ENCODE measurements at regions not wholly inside any gene's neighbourhood (a gene's known extent, or its start where the extent isn't known, plus 50 kb on each side); places are given as distances from the start of the nearest gene placed in this dataset.

GRCh38 chr5:172585114-172585513, 55.9 kb upstream of the NEURL1B start:
- H3K9ac ChIP-seq (ENCODE audit: extremely low read depth, low read length, poor library complexity, severe bottlenecking): no peak overlapping the region
- Mint-ChIP-seq H3K27me3 (ENCODE audit: insufficient read depth) (peaks cover 24% of the 10 kb centered on the region), H3K27ac (no peak overlapping the region), H3K4me3 (no peak overlapping the region), H3K36me3 (ENCODE audit: low read depth) (no peaks in the 10 kb centered on the region), H3K9me3 (no peaks in the 10 kb centered on the region), H3K4me1 (peaks cover 17% of the 10 kb centered on the region)
- no peaks in the 10 kb centered on the region for H3K36me3 ChIP-seq (ENCODE audit: control insufficient read depth, insufficient read depth, low read length)
- no peak overlapping the region for H3K27ac ChIP-seq (ENCODE audit: low read depth, low read length)
- no peak for TF ChIP-seq CTCF (conservative IDR thresholded peaks at IDR 0.05)
- 85 to 93% methylated on average over 5 of the region's 5 CpGs for WGBS, 2 experiments (ENCODE audit: insufficient coverage in 1 of 2, insufficient read length in 1 of 2)
- H3K4me3 ChIP-seq (ENCODE audit: low read length): no peak overlapping the region
- H3K4me1 ChIP-seq (ENCODE audit: control insufficient read depth, insufficient read depth, low read length): peaks cover 3% of the 10 kb centered on the region
- H3K27me3 ChIP-seq (ENCODE audit: control insufficient read depth, insufficient read depth, low read length, poor library complexity, severe bottlenecking): no peaks in the 10 kb centered on the region
- DNase-seq: no peak
- H3K9me3 ChIP-seq (ENCODE audit: control insufficient read depth, low read length): no peaks in the 10 kb centered on the region

- no peak for DNase-seq
- Mint-ChIP-seq H3K4me3 (no peak overlapping the region), H3K27me3 (ENCODE audit: insufficient read depth) (peaks cover 25% of the 10 kb centered on the region), H3K4me1 (peaks cover 17% of the 10 kb centered on the region), H3K27ac (no peak overlapping the region), H3K36me3 (ENCODE audit: low read depth) (no peaks in the 10 kb centered on the region), H3K9me3 (no peaks in the 10 kb centered on the region)
- peaks cover 3% of the 10 kb centered on the region for H3K4me1 ChIP-seq (ENCODE audit: control insufficient read depth, insufficient read depth, low read length)
- WGBS, 2 experiments (ENCODE audit: insufficient coverage in 1 of 2, insufficient read length in 1 of 2): 83 to 87% methylated on average over 8 of the region's 8 CpGs
- no peaks in the 10 kb centered on the region for H3K36me3 ChIP-seq (ENCODE audit: control insufficient read depth, insufficient read depth, low read length)
- no peaks in the 10 kb centered on the region for H3K9me3 ChIP-seq (ENCODE audit: control insufficient read depth, low read length)
- H3K4me3 ChIP-seq (ENCODE audit: low read length): no peak overlapping the region
- TF ChIP-seq CTCF (conservative IDR thresholded peaks at IDR 0.05): no peak
- no peak overlapping the region for H3K27ac ChIP-seq (ENCODE audit: low read depth, low read length)
- H3K9ac ChIP-seq (ENCODE audit: extremely low read depth, low read length, poor library complexity, severe bottlenecking): no peak overlapping the region
- H3K27me3 ChIP-seq (ENCODE audit: control insufficient read depth, insufficient read depth, low read length, poor library complexity, severe bottlenecking): no peaks in the 10 kb centered on the region
Observed at GRCh38 chr5:172584638-172585037, 56.4 kb upstream of the NEURL1B start.

GRCh38 chr5:172583931-172584511, 57.0 kb upstream of the NEURL1B start:
- Mint-ChIP-seq H3K4me3 (no peak overlapping the region), H3K9me3 (no peaks in the 10 kb centered on the region), H3K27ac (no peak overlapping the region), H3K36me3 (ENCODE audit: low read depth) (no peaks in the 10 kb centered on the region), H3K27me3 (ENCODE audit: insufficient read depth) (peaks cover 25% of the 10 kb centered on the region), H3K4me1 (peaks cover 17% of the 10 kb centered on the region)
- H3K9me3 ChIP-seq (ENCODE audit: control insufficient read depth, low read length): no peaks in the 10 kb centered on the region
- WGBS, 2 experiments (ENCODE audit: insufficient coverage in 1 of 2, insufficient read length in 1 of 2): 71 to 80% methylated on average over 2 to 7 of the region's 7 CpGs
- no peak for TF ChIP-seq CTCF (conservative IDR thresholded peaks at IDR 0.05)
- H3K4me1 ChIP-seq (ENCODE audit: control insufficient read depth, insufficient read depth, low read length): peaks cover 3% of the 10 kb centered on the region
- H3K4me3 ChIP-seq (ENCODE audit: low read length): no peak overlapping the region
- H3K9ac ChIP-seq (ENCODE audit: extremely low read depth, low read length, poor library complexity, severe bottlenecking): no peak overlapping the region
- H3K27me3 ChIP-seq (ENCODE audit: control insufficient read depth, insufficient read depth, low read length, poor library complexity, severe bottlenecking): no peaks in the 10 kb centered on the region
- no peak overlapping the region for H3K27ac ChIP-seq (ENCODE audit: low read depth, low read length)
- no peaks in the 10 kb centered on the region for H3K36me3 ChIP-seq (ENCODE audit: control insufficient read depth, insufficient read depth, low read length)
- no peak for DNase-seq
